ENCODE measurements at regions not wholly inside any gene's neighbourhood (a gene's known extent, or its start where the extent isn't known, plus 50 kb on each side); places are given as distances from the start of the nearest gene placed in this dataset.
A peak's percentile ranks its signal among the peaks of the same experiment; 100 is the strongest.

- Histone ChIP-seq H2AK5ac (ENCODE audit: low read depth, low read length) (no peak overlapping the region), H3K4me3 (ENCODE audit: insufficient read depth, low read depth, low read length) (no peak overlapping the region), H2BK120ac (ENCODE audit: low read depth, low read length) (no peak overlapping the region), H4K91ac (ENCODE audit: insufficient read depth, low read depth, low read length) (no peak overlapping the region), H2BK5ac (ENCODE audit: low read depth, low read length, poor library complexity, severe bottlenecking) (no peak overlapping the region), H3K27me3 (ENCODE audit: control insufficient read depth, insufficient read depth, low read length) (peaks cover 8% of the 10 kb centered on the region; the same call in 1 of the 2 replicates), H2AK9ac (replicated peaks; ENCODE audit: low read depth, low read length, poor library complexity) (no peak overlapping the region), H3K9ac (ENCODE audit: low read depth, low read length) (no peak overlapping the region), H3K14ac (replicated peaks; ENCODE audit: low read depth, low read length) (no peak overlapping the region), H3K56ac (ENCODE audit: extremely low read depth, insufficient read depth, low read length) (no peak overlapping the region), H2AFZ (replicated peaks; ENCODE audit: low read length, poor library complexity) (no peak overlapping the region), H3K9me3 (ENCODE audit: control insufficient read depth, insufficient read depth, low read length) (no peaks in the 10 kb centered on the region), H4K8ac (ENCODE audit: low read depth in 2 of 2, low read length in 2 of 2) (no peak overlapping the region), H3K4me1 (ENCODE audit: control insufficient read depth, insufficient read depth, low read length) (peaks cover 7% of the 10 kb centered on the region), H3K4me2 (ENCODE audit: low read depth, low read length) (no peak overlapping the region), H2BK15ac (ENCODE audit: low read depth, low read length) (no peak overlapping the region), H3K23ac (ENCODE audit: low read depth, low read length) (no peak overlapping the region), H4K20me1 (ENCODE audit: insufficient read depth, low read length) (no peaks in the 10 kb centered on the region), H3K4ac (ENCODE audit: low read depth, low read length) (no peak overlapping the region), H3K79me1 (ENCODE audit: low read depth in 1 of 2, low read length in 2 of 2) (no peaks in the 10 kb centered on the region), H3K27ac (ENCODE audit: insufficient read depth, low read length) (no peak overlapping the region), H4K5ac (ENCODE audit: low read depth, low read length) (no peak overlapping the region), H3K18ac (ENCODE audit: low read depth, low read length) (no peak overlapping the region), H2BK20ac (ENCODE audit: low read depth, low read length) (no peak overlapping the region), H3K36me3 (ENCODE audit: control insufficient read depth, insufficient read depth, low read length) (no peaks in the 10 kb centered on the region), H3K9me1 (ENCODE audit: insufficient read depth, low read length) (no peaks in the 10 kb centered on the region)
- ChIA-PET POLR2A (ENCODE audit: unreplicated experiment) (no interaction called here), CTCF (no interaction called here)
- dilution Hi-C loops (cut with HindIII; ENCODE audit: low sequenced_read_pairs, unreplicated experiment): no loop called here
- WGBS, 2 experiments (ENCODE audit: extremely low coverage in 2 of 2, insufficient read length in 1 of 2): no CpG with 5 or more reads among the region's 3 CpGs
- intact Hi-C loops (cut with micrococcal nuclease): no loop called here
- in situ Hi-C loops (cut with MboI; ENCODE audit: low sequenced_read_pairs): no loop called here
- ATAC-seq (ENCODE audit: low read depth) (no peak), DNase-seq (no peak)
- no TSS peak for BruUV-seq (replicated peaks)
- TF ChIP-seq NFE2L2 (IDR thresholded peaks at IDR 0.05; ENCODE audit: low read depth, low read length) (no peak), RAD21 (IDR thresholded peaks at IDR 0.05; ENCODE audit: low read length) (no peak), RCOR1 (IDR thresholded peaks at IDR 0.05; ENCODE audit: insufficient replicate concordance, low read length) (no peak), MAFK (IDR thresholded peaks at IDR 0.05; ENCODE audit: low read depth, low read length) (peak; percentile 77)
Observed at GRCh38 chr7:28318101-28318762, 94.1 kb upstream of the CREB5 start.

Data from IMR-90 (cell line).